NCI-H446 treated with DMSO at 0.1 percent for 48 hours (cell line): ENCODE measurements at regions not wholly inside any gene's neighbourhood (a gene's known extent, or its start where the extent isn't known, plus 50 kb on each side); places are given as distances from the start of the nearest gene placed in this dataset.
A peak's percentile ranks its signal among the peaks of the same experiment; 100 is the strongest.
"Not testable (repeated sequence)": the region's sequence is repeated elsewhere in the genome, so short reads cannot be mapped to it uniquely, and the experiment has no call there.

Source experiments
- DNase-seq: peaks from one replicate; lab custom pipeline; 2025; lab: John Stamatoyannopoulos, UW

GRCh38 chr4:127214931-127215330 is 417.8 kb upstream of the INTU start:
- DNase-seq = no peak

GRCh38 chr4:127217586-127218229 is 415.0 kb upstream of the INTU start:
- DNase-seq = no peak

GRCh38 chr4:127219232-127219631 is 413.5 kb upstream of the INTU start:
- no peak for DNase-seq

- no peak for DNase-seq
Observed at GRCh38 chr4:127224556-127224955, 408.2 kb upstream of the INTU start.

GRCh38 chr4:127229855-127230608 is 402.7 kb upstream of the INTU start:
- DNase-seq = peak; percentile 2

- DNase-seq = peak; percentile 60
Observed at GRCh38 chr4:127236889-127237288, 395.9 kb upstream of the INTU start.

- no peak for DNase-seq
Observed at GRCh38 chr4:127237581-127237980, 395.2 kb upstream of the INTU start.

GRCh38 chr4:127238956-127239475 is 393.7 kb upstream of the INTU start:
- peak; percentile 9 for DNase-seq

- DNase-seq = peak; percentile 9
Observed at GRCh38 chr4:127239902-127240763, 392.6 kb upstream of the INTU start.

GRCh38 chr4:127240764-127241105 is 392.0 kb upstream of the INTU start:
- peak; percentile 18 for DNase-seq

- no peak for DNase-seq
Observed at GRCh38 chr4:127244515-127244914, 388.2 kb upstream of the INTU start.

GRCh38 chr4:127246963-127247952 is 385.5 kb upstream of the INTU start:
- no peak for DNase-seq

- DNase-seq = no peak
Observed at GRCh38 chr4:127249066-127249766, 383.5 kb upstream of the INTU start.

- no peak for DNase-seq
Observed at GRCh38 chr4:127249767-127250108, 383.0 kb upstream of the INTU start.

GRCh38 chr4:127250577-127250976 is 382.2 kb upstream of the INTU start:
- DNase-seq = no peak

- DNase-seq = no peak
Observed at GRCh38 chr4:127251423-127251822, 381.3 kb upstream of the INTU start.

- no peak for DNase-seq
Observed at GRCh38 chr4:127256500-127256899, 376.3 kb upstream of the INTU start.

- no peak for DNase-seq
Observed at GRCh38 chr4:127261476-127261875, 371.3 kb upstream of the INTU start.

- DNase-seq = no peak
Observed at GRCh38 chr4:127268367-127268766, 364.4 kb upstream of the INTU start.

GRCh38 chr4:127277023-127277422 is 355.7 kb upstream of the INTU start:
- not testable (repeated sequence) for DNase-seq

GRCh38 chr4:127284236-127284635 is 348.5 kb upstream of the INTU start:
- no peak for DNase-seq
